SK-N-SH (cell line): ENCODE measurements at regions not wholly inside any gene's neighbourhood (a gene's known extent, or its start where the extent isn't known, plus 50 kb on each side); places are given as distances from the start of the nearest gene placed in this dataset.

ENCODE experiments used
- CTCF ChIA-PET: fragments of 300-600, 350-600 bp; formaldehyde crosslinking; extraction: SDS; loops from one replicate; lab custom pipeline; 2021; lab: Yijun Ruan, JAX
- POLR2A ChIA-PET: fragments of 350-600 bp; sonication (Branson Sonifier 250); formaldehyde crosslinking; extraction: SDS; loops from one replicate; lab custom pipeline; 2020; ENCODE audit warnings: antibody characterized with exemption, inconsistent platforms; lab: Yijun Ruan, JAX
- DNase-seq: peaks from one replicate; pipeline ENCODE4 v3.0.0; 2012
- H2AFZ ChIP-seq: fragments of 200-600 bp; sonication (generic); 2 replicates; pipeline ENCODE4 v1.8.1; 2016; ENCODE audit warnings: antibody characterized with exemption, mild to moderate bottlenecking, low read depth
- H3F3A ChIP-seq: fragments of 200-600 bp; sonication (generic); replicated peaks from 2 replicates; pipeline ENCODE3; 2016; ENCODE audit warnings: antibody characterized with exemption, mild to moderate bottlenecking; ENCODE audit not compliant: insufficient read depth
- H3K27ac ChIP-seq, 2 experiments: fragments of 200-500 bp in 1 of 2; fragments of 200-600 bp in 1 of 2; sonication (Bioruptor generic) in 1 of 2; sonication (generic), shearing (Covaris generic) in 1 of 2; 2 replicates each; pipeline versions ENCODE4 v1.5.1 to v1.6.1; 2014 to 2016; ENCODE audit warnings: low read depth in 2 of 2, inconsistent platforms in 1 of 2, low read length in 1 of 2, mild to moderate bottlenecking in 1 of 2, mixed read lengths in 1 of 2
- H3K27me3 ChIP-seq: fragments of 200-600 bp; sonication (generic), shearing (Covaris generic); 2 replicates; pipeline ENCODE4 v1.6.1; 2016; ENCODE audit warnings: mixed run types; ENCODE audit not compliant: insufficient read depth
- H3K36me3 ChIP-seq, 2 experiments: fragments of 200-500 bp in 1 of 2; fragments of 200-600 bp in 1 of 2; sonication (Bioruptor generic) in 1 of 2; sonication (generic) in 1 of 2; replicated peaks in 1 of 2; 2 replicates each; pipeline versions ENCODE3 to v1.5.1; 2014 to 2016; ENCODE audit warnings: low read length in 1 of 2, mild to moderate bottlenecking in 1 of 2; ENCODE audit not compliant: insufficient read depth in 2 of 2, control insufficient read depth in 1 of 2
- H3K4me1 ChIP-seq, 2 experiments: fragments of 200-500 bp in 1 of 2; fragments of 200-600 bp in 1 of 2; sonication (Bioruptor generic) in 1 of 2; sonication (generic), shearing (Covaris generic) in 1 of 2; 2 replicates each; pipeline versions ENCODE4 v1.5.1 to v1.6.1; 2014 to 2016; ENCODE audit warnings: low read depth in 1 of 2, low read length in 1 of 2, mixed run types in 1 of 2; ENCODE audit not compliant: insufficient read depth in 2 of 2, control insufficient read depth in 1 of 2
- H3K4me2 ChIP-seq: fragments of 200-600 bp; sonication (generic), shearing (Covaris generic); 2 replicates; pipeline ENCODE4 v1.6.1; 2017; ENCODE audit warnings: mixed run types
- H3K4me3 ChIP-seq, 2 experiments: fragments of 200-500 bp in 1 of 2; fragments of 200-600 bp in 1 of 2; sonication (Bioruptor generic) in 1 of 2; sonication (generic), shearing (Covaris generic) in 1 of 2; 2 replicates each; pipeline versions ENCODE4 v1.5.1 to v1.8.1; 2014 to 2016; ENCODE audit warnings: low read depth in 2 of 2, inconsistent platforms in 1 of 2, low read length in 1 of 2, mild to moderate bottlenecking in 1 of 2, mixed read lengths in 1 of 2, moderate library complexity in 1 of 2
- H3K79me2 ChIP-seq: fragments of 200-600 bp; sonication (generic); 2 replicates; pipeline ENCODE4 v1.8.1; 2017; ENCODE audit warnings: mild to moderate bottlenecking; ENCODE audit not compliant: insufficient read depth
- H3K9ac ChIP-seq: fragments of 200-600 bp; sonication (generic); 2 replicates; pipeline ENCODE4 v1.6.1; 2017; ENCODE audit warnings: mixed run types
- H3K9me2 ChIP-seq: fragments of 200-600 bp; sonication (generic); 2 replicates; pipeline ENCODE4 v1.6.1; 2017; ENCODE audit warnings: mixed run types
- H3K9me3 ChIP-seq: fragments of 200-600 bp; sonication (generic); 2 replicates; pipeline ENCODE4 v1.6.1; 2017; ENCODE audit warnings: mixed run types, mild to moderate bottlenecking, moderate library complexity
- H4K20me1 ChIP-seq: fragments of 200-600 bp; sonication (generic); 2 replicates; pipeline ENCODE4 v1.6.1; 2017; ENCODE audit warnings: mild to moderate bottlenecking, mixed run types; ENCODE audit not compliant: insufficient read depth
- CHD2 ChIP-seq: fragments of 150-350 bp; IDR thresholded peaks from 2 replicates; pipeline ENCODE4 v1.6.1; 2018; ENCODE audit warnings: low read length; ENCODE audit not compliant: partially characterized antibody
- FOXM1 ChIP-seq: IDR thresholded peaks from 2 replicates; pipeline ENCODE4 v1.4.0; 2012; ENCODE audit warnings: low read depth, mild to moderate bottlenecking
- JUND ChIP-seq: IDR thresholded peaks from 2 replicates; pipeline ENCODE4 v1.4.0; 2012
- MEF2A ChIP-seq: IDR thresholded peaks from 2 replicates; pipeline ENCODE4 v1.4.0; 2012; ENCODE audit warnings: low read depth, borderline replicate concordance
- NFIC ChIP-seq: IDR thresholded peaks from 2 replicates; pipeline ENCODE4 v1.4.0; 2012; ENCODE audit warnings: borderline replicate concordance
- PBX3 ChIP-seq: IDR thresholded peaks from 2 replicates; pipeline ENCODE4; 2012
- POLR2AphosphoS5 ChIP-seq: IDR thresholded peaks from 2 replicates; pipeline ENCODE4 v1.6.1; 2012; ENCODE audit warnings: low read depth, low read length
- SMC3 ChIP-seq: IDR thresholded peaks from 2 replicates; pipeline ENCODE4 v1.6.1; 2012; ENCODE audit warnings: low read depth, low read length, improper control_type of control experiment
- TAF1 ChIP-seq: IDR thresholded peaks from 2 replicates; pipeline ENCODE4 v1.6.1; 2012; ENCODE audit warnings: low read depth, mild to moderate bottlenecking, low read length, moderate library complexity, borderline replicate concordance
- TCF12 ChIP-seq: IDR thresholded peaks from 2 replicates; pipeline ENCODE4 v1.4.0; 2012
- TEAD4 ChIP-seq: IDR thresholded peaks from 2 replicates; pipeline ENCODE4 v1.4.0; 2012; ENCODE audit warnings: mild to moderate bottlenecking, borderline replicate concordance; ENCODE audit not compliant: insufficient read depth
- YY1 ChIP-seq: IDR thresholded peaks from 2 replicates; pipeline ENCODE4 v1.4.0; 2012; ENCODE audit warnings: low read depth, mild to moderate bottlenecking
- ZBTB33 ChIP-seq: IDR thresholded peaks from 2 replicates; pipeline ENCODE4 v1.4.0; 2012; ENCODE audit warnings: low read depth, borderline replicate concordance
- WGBS: methylation state at CpG from one replicate; pipeline ENCODE4 v1.1.6; 2017; ENCODE audit warnings: low lambda C conversion rate; 5-methylcytosine and 5-hydroxymethylcytosine counted together
- TF ChIP-seq, protein P1 (sequence below): fragments of 150-350 bp; IDR thresholded peaks from 2 replicates; pipeline ENCODE4 v1.6.1; 2016; ENCODE audit warnings: mild to moderate bottlenecking, low read depth, low read length
- TF ChIP-seq, protein P2 (sequence below): IDR thresholded peaks from 2 replicates; pipeline ENCODE4 v1.4.0; 2012; ENCODE audit warnings: low read depth
- TF ChIP-seq, protein P3 (sequence below): IDR thresholded peaks from 2 replicates; pipeline ENCODE4 v1.6.1; 2012; ENCODE audit warnings: mild to moderate bottlenecking, low read depth, low read length, moderate library complexity

GRCh38 chr2:144683107-144683753 lies 163.3 kb upstream of the ZEB2 start:
- H3K27ac ChIP-seq = no peak overlapping the region
- no peak overlapping the region for H3K4me3 ChIP-seq
- H3K79me2 ChIP-seq = no peaks in the 10 kb centered on the region
- CTCF ChIA-PET = interaction anchor here (0.9 kb wide), 1 partner anchor 81 kb away, joined by 3 read pairs; no protein-coding TSS in a partner anchor
- H2AFZ ChIP-seq = no peak overlapping the region
- no peaks in the 10 kb centered on the region for H3K9me3 ChIP-seq
- H3F3A ChIP-seq = no peaks in the 10 kb centered on the region
- POLR2A ChIA-PET = no interaction called here
- H4K20me1 ChIP-seq = no peaks in the 10 kb centered on the region
- no peaks in the 10 kb centered on the region for H3K27me3 ChIP-seq
- H3K9ac ChIP-seq = no peak overlapping the region
- H3K9me2 ChIP-seq = no peaks in the 10 kb centered on the region
- no peaks in the 10 kb centered on the region; a peak in 1 of 4 replicates for H3K4me1 ChIP-seq
- TF ChIP-seq TAF1 = no peak
- no peak for TF ChIP-seq TCF12
- TF ChIP-seq POLR2AphosphoS5 = no peak
- no peak for TF ChIP-seq JUND
- no peak for TF ChIP-seq PBX3
- TF ChIP-seq, protein P1, sequence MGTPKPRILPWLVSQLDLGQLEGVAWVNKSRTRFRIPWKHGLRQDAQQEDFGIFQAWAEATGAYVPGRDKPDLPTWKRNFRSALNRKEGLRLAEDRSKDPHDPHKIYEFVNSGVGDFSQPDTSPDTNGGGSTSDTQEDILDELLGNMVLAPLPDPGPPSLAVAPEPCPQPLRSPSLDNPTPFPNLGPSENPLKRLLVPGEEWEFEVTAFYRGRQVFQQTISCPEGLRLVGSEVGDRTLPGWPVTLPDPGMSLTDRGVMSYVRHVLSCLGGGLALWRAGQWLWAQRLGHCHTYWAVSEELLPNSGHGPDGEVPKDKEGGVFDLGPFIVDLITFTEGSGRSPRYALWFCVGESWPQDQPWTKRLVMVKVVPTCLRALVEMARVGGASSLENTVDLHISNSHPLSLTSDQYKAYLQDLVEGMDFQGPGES = no peak
- TF ChIP-seq TEAD4 = no peak
- TF ChIP-seq YY1 = no peak
- TF ChIP-seq SMC3 = no peak
- TF ChIP-seq, protein P2, sequence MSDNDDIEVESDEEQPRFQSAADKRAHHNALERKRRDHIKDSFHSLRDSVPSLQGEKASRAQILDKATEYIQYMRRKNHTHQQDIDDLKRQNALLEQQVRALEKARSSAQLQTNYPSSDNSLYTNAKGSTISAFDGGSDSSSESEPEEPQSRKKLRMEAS = no peak
- no peak for TF ChIP-seq ZBTB33
- TF ChIP-seq NFIC = no peak
- TF ChIP-seq, protein P3, sequence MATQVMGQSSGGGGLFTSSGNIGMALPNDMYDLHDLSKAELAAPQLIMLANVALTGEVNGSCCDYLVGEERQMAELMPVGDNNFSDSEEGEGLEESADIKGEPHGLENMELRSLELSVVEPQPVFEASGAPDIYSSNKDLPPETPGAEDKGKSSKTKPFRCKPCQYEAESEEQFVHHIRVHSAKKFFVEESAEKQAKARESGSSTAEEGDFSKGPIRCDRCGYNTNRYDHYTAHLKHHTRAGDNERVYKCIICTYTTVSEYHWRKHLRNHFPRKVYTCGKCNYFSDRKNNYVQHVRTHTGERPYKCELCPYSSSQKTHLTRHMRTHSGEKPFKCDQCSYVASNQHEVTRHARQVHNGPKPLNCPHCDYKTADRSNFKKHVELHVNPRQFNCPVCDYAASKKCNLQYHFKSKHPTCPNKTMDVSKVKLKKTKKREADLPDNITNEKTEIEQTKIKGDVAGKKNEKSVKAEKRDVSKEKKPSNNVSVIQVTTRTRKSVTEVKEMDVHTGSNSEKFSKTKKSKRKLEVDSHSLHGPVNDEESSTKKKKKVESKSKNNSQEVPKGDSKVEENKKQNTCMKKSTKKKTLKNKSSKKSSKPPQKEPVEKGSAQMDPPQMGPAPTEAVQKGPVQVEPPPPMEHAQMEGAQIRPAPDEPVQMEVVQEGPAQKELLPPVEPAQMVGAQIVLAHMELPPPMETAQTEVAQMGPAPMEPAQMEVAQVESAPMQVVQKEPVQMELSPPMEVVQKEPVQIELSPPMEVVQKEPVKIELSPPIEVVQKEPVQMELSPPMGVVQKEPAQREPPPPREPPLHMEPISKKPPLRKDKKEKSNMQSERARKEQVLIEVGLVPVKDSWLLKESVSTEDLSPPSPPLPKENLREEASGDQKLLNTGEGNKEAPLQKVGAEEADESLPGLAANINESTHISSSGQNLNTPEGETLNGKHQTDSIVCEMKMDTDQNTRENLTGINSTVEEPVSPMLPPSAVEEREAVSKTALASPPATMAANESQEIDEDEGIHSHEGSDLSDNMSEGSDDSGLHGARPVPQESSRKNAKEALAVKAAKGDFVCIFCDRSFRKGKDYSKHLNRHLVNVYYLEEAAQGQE = no peak
- TF ChIP-seq CHD2 = no peak
- no peak for TF ChIP-seq FOXM1
- TF ChIP-seq MEF2A = no peak
- TF ChIP-seq, all 33 proteins: peak for 0
- DNase-seq = no peak
- Histone ChIP-seq H3K4me2 (no peak overlapping the region), H3K36me3 (no peaks in the 10 kb centered on the region)
- WGBS = 84% methylated on average over 6 of the region's 6 CpGs
